GM10248 (cell line): ENCODE measurements at regions not wholly inside any gene's neighbourhood (a gene's known extent, or its start where the extent isn't known, plus 50 kb on each side); places are given as distances from the start of the nearest gene placed in this dataset.

ENCODE experiments used
- CTCF ChIA-PET: fragments of 300-600 bp; sonication (Branson Sonifier 250); formaldehyde crosslinking; extraction: SDS; loops from one replicate; lab custom pipeline; 2021; ENCODE audit warnings: antibody characterized with exemption; lab: Yijun Ruan, JAX
- POLR2A ChIA-PET: fragments of 350-650 bp; sonication (Branson Sonifier 250); formaldehyde crosslinking; extraction: SDS; loops from one replicate; lab custom pipeline; 2020; ENCODE audit warnings: antibody characterized with exemption; lab: Yijun Ruan, JAX
- DNase-seq: peaks from one replicate; pipeline ENCODE4 v3.0.0; 2012; ENCODE audit errors: extremely low spot score
- CTCF ChIP-seq: IDR thresholded peaks from 2 replicates; pipeline ENCODE4 v1.5.1; 2012; ENCODE audit warnings: mild to moderate bottlenecking, low read depth; ENCODE audit errors: extremely low read depth, missing control alignments, control extremely low read depth

GRCh38 chr12:114046236-114046998 is 80.3 kb upstream of the RBM19 start:
- DNase-seq, result no peak
- CTCF ChIA-PET, result interaction anchor here (1.1 to 1.2 kb wide), 2 partner anchors 47 to 66 kb away, joined by 3 to 4 read pairs; no protein-coding TSS in a partner anchor
- TF ChIP-seq CTCF, result no peak
- POLR2A ChIA-PET, result no interaction called here

GRCh38 chr12:114045349-114045748 is 79.2 kb upstream of the RBM19 start:
- ChIA-PET POLR2A (no interaction called here), CTCF (no interaction called here)
- TF ChIP-seq CTCF, result no peak
- no peak for DNase-seq

- no peak for DNase-seq
- POLR2A ChIA-PET, result no interaction called here
- CTCF ChIA-PET, result interaction anchor here (1.7 to 2.3 kb wide), 2 partner anchors 8 to 12 kb away, joined by 4 to 8 read pairs; no protein-coding TSS in a partner anchor
- no peak for TF ChIP-seq CTCF
Measured at GRCh38 chr12:114041590-114041989, 75.5 kb upstream of the RBM19 start.

- TF ChIP-seq CTCF, result no peak
- ChIA-PET CTCF (interaction anchor here (2.3 kb wide), 1 partner anchor 8 kb away, joined by 8 read pairs; no protein-coding TSS in a partner anchor), POLR2A (no interaction called here)
- no peak for DNase-seq
Measured at GRCh38 chr12:114041136-114041535, 75.0 kb upstream of the RBM19 start.

- POLR2A ChIA-PET, result no interaction called here
- no peak for DNase-seq
- no peak for TF ChIP-seq CTCF
- CTCF ChIA-PET, result no interaction called here
Measured at GRCh38 chr12:114038962-114039361, 72.8 kb upstream of the RBM19 start.

GRCh38 chr12:114032801-114033200 is 66.7 kb upstream of the RBM19 start:
- POLR2A ChIA-PET, result no interaction called here

More at GRCh38 chr12:114032801-114033200, 66.7 kb upstream of the RBM19 start:
- CTCF ChIA-PET, result no interaction called here
- TF ChIP-seq CTCF, result no peak
- no peak for DNase-seq
